HG02678 (cell line): ENCODE measurements at regions not wholly inside any gene's neighbourhood (a gene's known extent, or its start where the extent isn't known, plus 50 kb on each side); places are given as distances from the start of the nearest gene placed in this dataset.

Experiments used
- ATAC-seq: cut with Tn5 transposase; IDR thresholded peaks from one replicate; pipeline ENCODE4 v1.9.1; 2021; ENCODE audit warnings: mild to moderate bottlenecking, moderate library complexity; ENCODE audit not compliant: unreplicated experiment

GRCh38 chr3:177300039-177300833, 103.0 kb upstream of the TBL1XR1 start:
- peak; percentile 84 for ATAC-seq

- ATAC-seq, result peak; percentile 49
These were observed 103.6 kb upstream of the TBL1XR1 start for GRCh38 chr3:177300842-177301241.

GRCh38 chr3:177306252-177306651, 109.0 kb upstream of the TBL1XR1 start:
- ATAC-seq, result no peak

GRCh38 chr3:177307391-177307790, 110.1 kb upstream of the TBL1XR1 start:
- ATAC-seq, result no peak

- no peak for ATAC-seq
These were observed 110.5 kb upstream of the TBL1XR1 start for GRCh38 chr3:177307826-177308225.

- ATAC-seq, result no peak
These were observed 111.0 kb upstream of the TBL1XR1 start for GRCh38 chr3:177308286-177308685.

GRCh38 chr3:177308911-177309310, 111.6 kb upstream of the TBL1XR1 start:
- ATAC-seq, result no peak

GRCh38 chr3:177312491-177312890, 115.2 kb upstream of the TBL1XR1 start:
- ATAC-seq, result no peak

- peak; percentile 68 for ATAC-seq
These were observed 117.6 kb upstream of the TBL1XR1 start for GRCh38 chr3:177314897-177315296.

- no peak for ATAC-seq
These were observed 120.0 kb upstream of the TBL1XR1 start for GRCh38 chr3:177317247-177317646.

GRCh38 chr3:177318559-177318958, 121.3 kb upstream of the TBL1XR1 start:
- ATAC-seq, result no peak

- ATAC-seq, result peak; percentile 47
These were observed 123.5 kb upstream of the TBL1XR1 start for GRCh38 chr3:177320765-177321247.

GRCh38 chr3:177321819-177322218, 124.5 kb upstream of the TBL1XR1 start:
- ATAC-seq, result no peak

- ATAC-seq, result no peak
These were observed 125.6 kb upstream of the TBL1XR1 start for GRCh38 chr3:177322881-177323280.

- ATAC-seq, result no peak
These were observed 132.6 kb upstream of the TBL1XR1 start for GRCh38 chr3:177329854-177330253.

- ATAC-seq, result no peak
These were observed 133.5 kb upstream of the TBL1XR1 start for GRCh38 chr3:177330779-177331178.

- no peak for ATAC-seq
These were observed 134.0 kb upstream of the TBL1XR1 start for GRCh38 chr3:177331203-177331835.

GRCh38 chr3:177332955-177333354, 135.7 kb upstream of the TBL1XR1 start:
- ATAC-seq, result no peak

GRCh38 chr3:177333533-177334520, 136.5 kb upstream of the TBL1XR1 start:
- no peak for ATAC-seq

- no peak for ATAC-seq
These were observed 137.5 kb upstream of the TBL1XR1 start for GRCh38 chr3:177334803-177335202.

- no peak for ATAC-seq
These were observed 138.4 kb upstream of the TBL1XR1 start for GRCh38 chr3:177335728-177336127.
